ENCODE measurements at regions not wholly inside any gene's neighbourhood (a gene's known extent, or its start where the extent isn't known, plus 50 kb on each side); places are given as distances from the start of the nearest gene placed in this dataset.

DNA sequence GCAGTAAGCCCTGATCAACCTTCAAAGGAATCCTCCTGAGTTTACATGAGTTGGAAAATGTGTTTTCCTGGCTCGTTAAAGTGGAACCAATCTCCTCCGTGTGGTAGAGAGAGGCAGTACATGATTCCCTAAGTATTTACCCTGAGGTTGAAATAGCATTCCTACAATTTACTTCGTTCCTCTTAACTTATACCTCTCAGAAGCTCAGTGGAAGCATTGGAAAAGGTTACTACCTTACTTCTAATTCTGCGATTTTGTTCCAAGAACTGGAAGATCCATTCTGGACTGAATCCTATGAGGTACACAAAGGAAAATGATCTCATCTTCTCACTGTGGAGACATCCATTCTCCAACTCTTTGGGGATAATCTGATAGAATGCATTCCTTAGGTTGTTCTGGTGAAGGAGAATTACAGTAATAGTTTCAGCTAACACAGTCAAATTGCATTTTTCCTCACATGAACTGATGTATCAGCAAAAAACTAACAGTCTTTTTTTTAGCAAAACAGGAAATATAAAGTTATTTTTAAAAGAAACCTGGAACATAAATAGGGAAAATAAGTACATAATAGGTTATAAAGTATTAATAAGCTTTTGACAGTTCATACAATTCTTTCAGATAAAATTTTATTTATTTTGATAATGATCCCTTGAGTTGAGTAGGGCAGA is 475.6 kb downstream of the PDZRN4 start:
- TF ChIP-seq POLR2A (IDR thresholded peaks at IDR 0.05; ENCODE audit: low read depth, low read length) (no peak), TAF1 (IDR thresholded peaks at IDR 0.05; ENCODE audit: low read depth, low read length) (no peak), POLR2AphosphoS5 (IDR thresholded peaks at IDR 0.05; ENCODE audit: low read depth, low read length) (no peak), SPI1 (IDR thresholded peaks at IDR 0.05; ENCODE audit: low read depth, low read length) (no peak)
